ENCODE measurements at regions not wholly inside any gene's neighbourhood (a gene's known extent, or its start where the extent isn't known, plus 50 kb on each side); places are given as distances from the start of the nearest gene placed in this dataset.
A peak's percentile ranks its signal among the peaks of the same experiment; 100 is the strongest.
"Not testable (repeated sequence)": the region's sequence is repeated elsewhere in the genome, so short reads cannot be mapped to it uniquely, and the experiment has no call there.

GRCh38 chr4:54588404-54588803, 69.4 kb upstream of the KIT start:
- in situ Hi-C loops (cut with MboI): no loop called here
- 95 to 97% methylated on average over 4 of the region's 4 CpGs for WGBS, 2 experiments (ENCODE audit: low coverage in 1 of 2, low lambda C conversion rate in 2 of 2, missing lambda C conversion rate in 2 of 2)
- Histone ChIP-seq H4K20me1 (ENCODE audit: insufficient read depth) (no peaks in the 10 kb centered on the region), H3F3A (ENCODE audit: insufficient read depth) (peaks cover 18% of the 10 kb centered on the region), H3K4me1 (ENCODE audit: insufficient read depth) (peaks cover 16% of the 10 kb centered on the region), H3K36me3 (ENCODE audit: low read depth) (no peaks in the 10 kb centered on the region), H3K4me2 (ENCODE audit: unreplicated experiment) (no peak overlapping the region), H3K9ac (no peak overlapping the region), H3K27ac (no peak overlapping the region), H3K9me2 (ENCODE audit: insufficient read depth) (no peaks in the 10 kb centered on the region), H3K4me3 (no peak overlapping the region), H3K79me2 (ENCODE audit: insufficient read depth) (no peaks in the 10 kb centered on the region), H3K27me3 (replicated peaks; ENCODE audit: insufficient read depth) (no peaks in the 10 kb centered on the region), H2AFZ (no peak overlapping the region), H3K9me3 (ENCODE audit: low read depth) (no peaks in the 10 kb centered on the region)
- TF ChIP-seq EZH2 (IDR thresholded peaks at IDR 0.05; ENCODE audit: insufficient read depth, poor library complexity, severe bottlenecking): no peak
- TF ChIP-seq EZH2phosphoT487 (IDR thresholded peaks at IDR 0.05; ENCODE audit: insufficient read depth, low read depth): no peak
- DNase-seq: no peak

DNA sequence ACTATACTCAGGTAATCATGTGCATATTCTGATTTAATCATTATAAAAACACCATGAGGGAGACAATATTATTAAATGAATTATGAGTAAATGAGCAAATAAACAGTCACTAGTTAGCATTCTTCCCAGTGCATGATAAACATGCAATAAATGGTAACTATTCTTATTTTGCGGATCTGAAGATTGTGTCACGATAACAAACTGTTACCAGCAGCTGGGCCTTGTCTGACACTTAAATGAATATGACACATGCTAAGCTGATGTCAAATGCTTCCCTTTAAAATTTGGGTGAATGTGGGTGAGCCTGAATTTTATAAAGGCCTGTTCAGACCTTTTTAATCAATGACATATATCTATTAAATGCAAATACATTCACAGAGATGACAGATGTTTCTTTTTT, 68.2 kb upstream of the KIT start:
- WGBS, 2 experiments (ENCODE audit: low coverage in 1 of 2, low lambda C conversion rate in 2 of 2, missing lambda C conversion rate in 2 of 2): 83 to 88% methylated on average over 2 of the region's 2 CpGs

DNA sequence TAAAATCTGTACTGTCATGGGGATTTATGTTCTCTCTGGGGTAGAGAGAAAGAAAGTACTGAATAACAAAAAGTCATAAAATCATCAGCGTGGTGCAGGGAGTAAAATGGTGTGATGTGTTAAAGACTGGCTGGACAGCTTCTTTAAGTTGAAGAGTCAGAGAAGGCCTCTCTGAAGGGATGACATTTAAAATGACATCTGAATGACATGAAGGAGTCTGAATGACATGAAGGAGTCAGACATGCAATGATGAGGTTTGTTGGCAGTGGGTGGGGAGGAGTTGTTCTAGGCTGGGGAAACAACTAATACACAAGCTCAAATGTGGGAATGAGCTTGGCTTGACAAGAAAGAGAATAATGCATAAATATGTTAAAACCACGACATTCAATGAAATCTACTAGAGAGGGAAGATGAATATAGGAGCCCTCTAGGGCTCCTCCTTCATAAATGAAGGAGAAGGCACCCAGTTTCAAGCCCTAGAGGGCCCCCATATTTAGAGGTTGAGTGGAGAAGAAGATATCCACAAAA, 63.9 kb upstream of the KIT start:
- WGBS, 2 experiments (ENCODE audit: low coverage in 1 of 2, low lambda C conversion rate in 2 of 2, missing lambda C conversion rate in 2 of 2): 66 to 82% methylated on average over 2 of the region's 2 CpGs
- Histone ChIP-seq H3K4me1 (ENCODE audit: insufficient read depth) (no peaks in the 10 kb centered on the region), H3K9me3 (ENCODE audit: low read depth) (no peaks in the 10 kb centered on the region), H2AFZ (no peak overlapping the region), H3K9ac (no peak overlapping the region), H3K36me3 (ENCODE audit: low read depth) (no peaks in the 10 kb centered on the region), H3K4me3 (no peak overlapping the region), H3K27me3 (replicated peaks; ENCODE audit: insufficient read depth) (no peaks in the 10 kb centered on the region), H3K4me2 (ENCODE audit: unreplicated experiment) (no peak overlapping the region), H3F3A (ENCODE audit: insufficient read depth) (no peaks in the 10 kb centered on the region), H3K27ac (no peak overlapping the region), H3K9me2 (ENCODE audit: insufficient read depth) (no peaks in the 10 kb centered on the region), H3K79me2 (ENCODE audit: insufficient read depth) (no peaks in the 10 kb centered on the region), H4K20me1 (ENCODE audit: insufficient read depth) (no peaks in the 10 kb centered on the region)
- DNase-seq: no peak
- TF ChIP-seq EZH2phosphoT487 (IDR thresholded peaks at IDR 0.05; ENCODE audit: insufficient read depth, low read depth) (no peak), EZH2 (IDR thresholded peaks at IDR 0.05; ENCODE audit: insufficient read depth, poor library complexity, severe bottlenecking) (no peak)
- in situ Hi-C loops (cut with MboI): no loop called here

More for the DNA sequence above, 68.2 kb upstream of the KIT start:
- H3K36me3 ChIP-seq (ENCODE audit: low read depth): no peaks in the 10 kb centered on the region
- TF ChIP-seq EZH2phosphoT487 (IDR thresholded peaks at IDR 0.05; ENCODE audit: insufficient read depth, low read depth) (no peak), EZH2 (IDR thresholded peaks at IDR 0.05; ENCODE audit: insufficient read depth, poor library complexity, severe bottlenecking) (no peak)
- no peak overlapping the region for H3K4me3 ChIP-seq
- peaks cover 18% of the 10 kb centered on the region for H3F3A ChIP-seq (ENCODE audit: insufficient read depth)
- H3K9me2 ChIP-seq (ENCODE audit: insufficient read depth): no peaks in the 10 kb centered on the region
- no peaks in the 10 kb centered on the region for H3K79me2 ChIP-seq (ENCODE audit: insufficient read depth)
- H3K4me1 ChIP-seq (ENCODE audit: insufficient read depth): peaks cover 16% of the 10 kb centered on the region
- no peaks in the 10 kb centered on the region for H4K20me1 ChIP-seq (ENCODE audit: insufficient read depth)
- no peak overlapping the region for H3K9ac ChIP-seq
- no peak for DNase-seq
- no peak overlapping the region for H3K27ac ChIP-seq
- no peaks in the 10 kb centered on the region for H3K9me3 ChIP-seq (ENCODE audit: low read depth)
- no peaks in the 10 kb centered on the region for H3K27me3 ChIP-seq (replicated peaks; ENCODE audit: insufficient read depth)
- H2AFZ ChIP-seq: no peak overlapping the region
- no peak overlapping the region for H3K4me2 ChIP-seq (ENCODE audit: unreplicated experiment)
- in situ Hi-C loops (cut with MboI): no loop called here

DNA sequence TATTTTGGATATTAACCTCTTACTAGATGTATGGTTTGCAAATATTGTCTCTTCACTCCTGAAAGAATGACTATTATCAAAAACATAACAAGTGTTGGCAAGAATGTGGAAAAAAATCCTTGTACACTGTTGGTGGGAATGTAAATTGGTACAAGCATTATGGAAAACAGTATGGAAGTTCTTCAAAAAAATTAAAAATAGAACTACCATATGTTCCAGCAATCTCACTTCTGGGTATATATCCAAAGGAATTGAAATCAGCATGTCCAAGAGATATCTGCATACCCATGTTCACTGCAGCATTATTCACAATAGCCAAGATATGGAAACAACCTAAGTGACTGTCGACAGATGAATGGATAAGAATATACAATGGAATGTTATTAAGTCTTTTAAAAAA, 61.6 kb upstream of the KIT start:
- H3K36me3 ChIP-seq (ENCODE audit: low read depth): no peaks in the 10 kb centered on the region
- DNase-seq: no peak
- WGBS, 2 experiments (ENCODE audit: low coverage in 1 of 2, low lambda C conversion rate in 2 of 2, missing lambda C conversion rate in 2 of 2): 50 to 53% methylated on average over 1 of the region's 1 CpG
- H4K20me1 ChIP-seq (ENCODE audit: insufficient read depth): no peaks in the 10 kb centered on the region
- no peak overlapping the region for H3K4me2 ChIP-seq (ENCODE audit: unreplicated experiment)
- no peaks in the 10 kb centered on the region for H3K27me3 ChIP-seq (replicated peaks; ENCODE audit: insufficient read depth)
- H3K9ac ChIP-seq: no peak overlapping the region
- no peaks in the 10 kb centered on the region for H3K9me2 ChIP-seq (ENCODE audit: insufficient read depth)
- H3F3A ChIP-seq (ENCODE audit: insufficient read depth): no peaks in the 10 kb centered on the region
- no peak overlapping the region for H2AFZ ChIP-seq
- H3K4me3 ChIP-seq: no peak overlapping the region
- no peaks in the 10 kb centered on the region for H3K79me2 ChIP-seq (ENCODE audit: insufficient read depth)
- TF ChIP-seq EZH2 (IDR thresholded peaks at IDR 0.05; ENCODE audit: insufficient read depth, poor library complexity, severe bottlenecking): no peak
- TF ChIP-seq EZH2phosphoT487 (IDR thresholded peaks at IDR 0.05; ENCODE audit: insufficient read depth, low read depth): no peak
- no peaks in the 10 kb centered on the region for H3K9me3 ChIP-seq (ENCODE audit: low read depth)
- in situ Hi-C loops (cut with MboI): no loop called here
- no peak overlapping the region for H3K27ac ChIP-seq
- no peaks in the 10 kb centered on the region for H3K4me1 ChIP-seq (ENCODE audit: insufficient read depth)

- H4K20me1 ChIP-seq (ENCODE audit: insufficient read depth); H3K4me3 ChIP-seq; H3K9ac ChIP-seq; H3K27ac ChIP-seq; H3K9me3 ChIP-seq (ENCODE audit: low read depth); H3K9me2 ChIP-seq (ENCODE audit: insufficient read depth); H3K27me3 ChIP-seq (replicated peaks; ENCODE audit: insufficient read depth); H3K4me2 ChIP-seq (ENCODE audit: unreplicated experiment); in situ Hi-C loops (cut with MboI); H2AFZ ChIP-seq; H3F3A ChIP-seq (ENCODE audit: insufficient read depth); H3K4me1 ChIP-seq (ENCODE audit: insufficient read depth); H3K79me2 ChIP-seq (ENCODE audit: insufficient read depth); H3K36me3 ChIP-seq (ENCODE audit: low read depth): not testable (repeated sequence)
- peak; percentile 3 for DNase-seq
- 71 to 74% methylated on average over 6 of the region's 6 CpGs for WGBS, 2 experiments (ENCODE audit: low coverage in 1 of 2, low lambda C conversion rate in 2 of 2, missing lambda C conversion rate in 2 of 2)
These were observed 60.1 kb upstream of the KIT start for GRCh38 chr4:54597678-54598077.

DNA sequence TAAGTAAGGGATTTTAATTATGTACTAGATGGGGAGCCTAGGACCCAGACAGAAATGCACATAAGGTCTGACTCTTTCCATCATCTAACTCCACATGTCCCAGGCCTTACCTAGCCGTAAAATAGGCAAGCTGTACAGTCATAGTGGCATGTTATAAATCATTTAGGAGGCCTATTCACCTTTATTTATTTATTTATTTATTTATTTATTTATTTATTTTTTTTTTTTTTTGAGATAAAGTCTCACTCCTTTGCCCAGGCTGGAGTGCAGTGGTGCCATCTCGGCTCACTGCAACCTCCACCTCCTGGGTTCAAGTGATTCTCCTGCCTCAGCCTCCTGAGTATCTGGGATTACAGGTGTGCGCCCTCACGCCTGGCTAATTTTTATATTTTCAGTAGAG, 55.6 kb upstream of the KIT start:
- H3K27ac ChIP-seq; H3K4me2 ChIP-seq (ENCODE audit: unreplicated experiment); H4K20me1 ChIP-seq (ENCODE audit: insufficient read depth); in situ Hi-C loops (cut with MboI); H3K9me2 ChIP-seq (ENCODE audit: insufficient read depth); H3K9ac ChIP-seq; H3K27me3 ChIP-seq (replicated peaks; ENCODE audit: insufficient read depth); H3K4me1 ChIP-seq (ENCODE audit: insufficient read depth); H3F3A ChIP-seq (ENCODE audit: insufficient read depth); H2AFZ ChIP-seq; DNase-seq; H3K4me3 ChIP-seq; H3K36me3 ChIP-seq (ENCODE audit: low read depth); H3K9me3 ChIP-seq (ENCODE audit: low read depth); H3K79me2 ChIP-seq (ENCODE audit: insufficient read depth): not testable (repeated sequence)
- WGBS, 2 experiments (ENCODE audit: low coverage in 1 of 2, low lambda C conversion rate in 2 of 2, missing lambda C conversion rate in 2 of 2): 64 to 69% methylated on average over 4 of the region's 4 CpGs
